Activated naive CD4-positive, alpha-beta T cell treated with anti-CD3 and anti-CD28 coated beads, Interleukin-2, amount 50 U/mL, for 72 hours (primary cell): ENCODE measurements at regions not wholly inside any gene's neighbourhood (a gene's known extent, or its start where the extent isn't known, plus 50 kb on each side); places are given as distances from the start of the nearest gene placed in this dataset.
"Not testable (repeated sequence)": the region's sequence is repeated elsewhere in the genome, so short reads cannot be mapped to it uniquely, and the experiment has no call there.

Source experiments
- ATAC-seq, 2 donors: fragments of 150-1000 bp; cut with Tn5 transposase; 2 replicates each; pipeline ENCODE4 v1.10.0; 2021; ENCODE audit warnings: mild to moderate bottlenecking in 2 of 2, moderate library complexity in 2 of 2
- DNase-seq, 2 donors: peaks; one replicate each; pipeline ENCODE4 v3.0.0; 2021 to 2022; ENCODE audit warnings: low spot score in 2 of 2
- H3K27ac Mint-ChIP-seq, 2 donors: one replicate each; pipeline ENCODE4 v1.8.0; 2022; ENCODE audit warnings: mild to moderate bottlenecking in 2 of 2, mixed read lengths in 2 of 2
- H3K36me3 Mint-ChIP-seq, 2 donors: one replicate each; pipeline ENCODE4 v1.8.0; 2022; ENCODE audit warnings: mixed read lengths in 2 of 2
- H3K9me3 Mint-ChIP-seq, 2 donors: one replicate each; pipeline ENCODE4 v1.8.0; 2022; ENCODE audit warnings: mixed read lengths in 2 of 2

- H3K36me3 Mint-ChIP-seq: no peaks in the 10 kb centered on the region
- H3K27ac Mint-ChIP-seq: no peak overlapping the region
- no peak for ATAC-seq
- no peak for DNase-seq
- peaks cover 1 to 10% of the 10 kb centered on the region in 2 donors for H3K9me3 Mint-ChIP-seq
Observed at GRCh38 chr11:106497822-106498221, 420.4 kb downstream of the AASDHPPT start.

- H3K9me3 Mint-ChIP-seq: peaks cover 6 to 16% of the 10 kb centered on the region in 2 donors
- no peak overlapping the region for H3K27ac Mint-ChIP-seq
- ATAC-seq (no peak), DNase-seq (no peak)
- H3K36me3 Mint-ChIP-seq: no peaks in the 10 kb centered on the region
Observed at GRCh38 chr11:106503901-106504300, 426.4 kb downstream of the AASDHPPT start.

- Mint-ChIP-seq H3K36me3 (no peaks in the 10 kb centered on the region), H3K27ac (no peak overlapping the region), H3K9me3 (peaks cover 5 to 16% of the 10 kb centered on the region in 2 donors)
- ATAC-seq: no peak
- DNase-seq: no peak
Observed at GRCh38 chr11:106507645-106508306, 430.3 kb downstream of the AASDHPPT start.

GRCh38 chr11:106514706-106515105 lies 437.2 kb downstream of the AASDHPPT start:
- no peak for ATAC-seq
- no peak overlapping the region for H3K27ac Mint-ChIP-seq
- peaks cover 3 to 8% of the 10 kb centered on the region in 2 donors for H3K9me3 Mint-ChIP-seq
- no peaks in the 10 kb centered on the region for H3K36me3 Mint-ChIP-seq
- no peak for DNase-seq

- Mint-ChIP-seq H3K36me3 (no peaks in the 10 kb centered on the region), H3K9me3 (peaks cover 7 to 8% of the 10 kb centered on the region in 2 donors), H3K27ac (no peak overlapping the region)
- DNase-seq: no peak
- no peak for ATAC-seq
Observed at GRCh38 chr11:106517426-106517825, 440.0 kb downstream of the AASDHPPT start.

- Mint-ChIP-seq H3K36me3 (no peaks in the 10 kb centered on the region), H3K9me3 (peaks cover 3 to 14% of the 10 kb centered on the region in 2 donors), H3K27ac (no peak overlapping the region)
- no peak for DNase-seq
- ATAC-seq: no peak
Observed at GRCh38 chr11:106520146-106520912, 442.9 kb downstream of the AASDHPPT start.

GRCh38 chr11:106520920-106521319 lies 443.5 kb downstream of the AASDHPPT start:
- Mint-ChIP-seq H3K36me3 (no peaks in the 10 kb centered on the region), H3K9me3 (peaks cover 3 to 16% of the 10 kb centered on the region in 2 donors), H3K27ac (no peak overlapping the region)
- no peak for DNase-seq
- no peak for ATAC-seq

- ATAC-seq (no peak), DNase-seq (no peak)
- H3K9me3 Mint-ChIP-seq: peaks cover 17 to 24% of the 10 kb centered on the region in 2 donors
- no peak overlapping the region for H3K27ac Mint-ChIP-seq
- peaks cover 0 to 7% of the 10 kb centered on the region in 2 donors for H3K36me3 Mint-ChIP-seq
Observed at GRCh38 chr11:106523171-106523570, 445.7 kb downstream of the AASDHPPT start.

- peaks cover 0 to 7% of the 10 kb centered on the region in 2 donors for H3K36me3 Mint-ChIP-seq
- ATAC-seq: no peak
- DNase-seq: no peak
- peaks cover 20 to 24% of the 10 kb centered on the region in 2 donors for H3K9me3 Mint-ChIP-seq
- no peak overlapping the region for H3K27ac Mint-ChIP-seq
Observed at GRCh38 chr11:106523921-106524320, 446.5 kb downstream of the AASDHPPT start.

- Mint-ChIP-seq H3K9me3 (peaks cover 20 to 24% of the 10 kb centered on the region in 2 donors), H3K36me3 (peaks cover 0 to 7% of the 10 kb centered on the region in 2 donors), H3K27ac (no peak overlapping the region)
- DNase-seq (no peak), ATAC-seq (no peak)
Observed at GRCh38 chr11:106524436-106524835, 447.0 kb downstream of the AASDHPPT start.

GRCh38 chr11:106531648-106532047 lies 454.2 kb downstream of the AASDHPPT start:
- peaks cover 8 to 10% of the 10 kb centered on the region in 2 donors for H3K9me3 Mint-ChIP-seq
- DNase-seq, ATAC-seq, H3K36me3 Mint-ChIP-seq, H3K27ac Mint-ChIP-seq: not testable (repeated sequence)

GRCh38 chr11:106533046-106533445 lies 455.6 kb downstream of the AASDHPPT start:
- Mint-ChIP-seq H3K27ac (no peak overlapping the region), H3K36me3 (no peaks in the 10 kb centered on the region), H3K9me3 (peaks cover 4 to 9% of the 10 kb centered on the region in 2 donors)
- ATAC-seq (no peak), DNase-seq (no peak)

- DNase-seq (no peak), ATAC-seq (no peak)
- H3K9me3 Mint-ChIP-seq: peaks cover 4 to 14% of the 10 kb centered on the region in 2 donors
- no peak overlapping the region for H3K27ac Mint-ChIP-seq
- peaks cover 0 to 6% of the 10 kb centered on the region in 2 donors for H3K36me3 Mint-ChIP-seq
Observed at GRCh38 chr11:106540001-106540400, 462.5 kb downstream of the AASDHPPT start.

- Mint-ChIP-seq H3K36me3 (no peaks in the 10 kb centered on the region), H3K9me3 (peaks cover 3 to 11% of the 10 kb centered on the region in 2 donors), H3K27ac (no peak overlapping the region)
- ATAC-seq (no peak), DNase-seq (no peak)
Observed at GRCh38 chr11:106548406-106548805, 469.9 kb downstream of the GUCY1A2 start.

- no peak for ATAC-seq
- Mint-ChIP-seq H3K9me3 (peaks cover 10% of the 10 kb centered on the region in 2 donors), H3K27ac (no peak overlapping the region), H3K36me3 (no peaks in the 10 kb centered on the region)
- DNase-seq: no peak
Observed at GRCh38 chr11:106551744-106552673, 466.3 kb downstream of the GUCY1A2 start.

GRCh38 chr11:106552694-106553203 lies 465.5 kb downstream of the GUCY1A2 start:
- Mint-ChIP-seq H3K27ac (no peak overlapping the region), H3K9me3 (peaks cover 10% of the 10 kb centered on the region in 2 donors), H3K36me3 (no peaks in the 10 kb centered on the region)
- DNase-seq (no peak), ATAC-seq (no peak)
